Neural crest cell (in vitro differentiated cells): ENCODE measurements at regions not wholly inside any gene's neighbourhood (a gene's known extent, or its start where the extent isn't known, plus 50 kb on each side); places are given as distances from the start of the nearest gene placed in this dataset.

Experiments used
- DNase-seq: peaks from one replicate; pipeline ENCODE4 v3.0.0; 2021; ENCODE audit warnings: low read depth, mixed read lengths, low spot score
- H3K27ac Mint-ChIP-seq: one replicate; pipeline ENCODE4 v1.8.0; 2021; ENCODE audit warnings: mild to moderate bottlenecking, mixed read lengths; ENCODE audit not compliant: unreplicated experiment
- H3K27me3 Mint-ChIP-seq: 2 replicates; pipeline ENCODE4 v1.8.0; 2021; ENCODE audit warnings: low read depth, mild to moderate bottlenecking, mixed read lengths
- H3K36me3 Mint-ChIP-seq: 2 replicates; pipeline ENCODE4 v1.8.0; 2021; ENCODE audit warnings: low read depth, mild to moderate bottlenecking, mixed read lengths
- H3K4me1 Mint-ChIP-seq: 2 replicates; pipeline ENCODE4 v1.8.0; 2021; ENCODE audit warnings: mixed read lengths
- H3K4me3 Mint-ChIP-seq: one replicate; pipeline ENCODE4 v1.8.0; 2021; ENCODE audit warnings: mild to moderate bottlenecking, mixed read lengths
- H3K9me3 Mint-ChIP-seq: 2 replicates; pipeline ENCODE4 v1.8.0; 2021; ENCODE audit warnings: mixed read lengths
- CTCF ChIP-seq: fragments of 200-600 bp; sonication (generic); conservative IDR thresholded peaks from 2 replicates; pipeline ENCODE4 v1.5.0; 2021; ENCODE audit warnings: antibody characterized with exemption, mild to moderate bottlenecking

DNA sequence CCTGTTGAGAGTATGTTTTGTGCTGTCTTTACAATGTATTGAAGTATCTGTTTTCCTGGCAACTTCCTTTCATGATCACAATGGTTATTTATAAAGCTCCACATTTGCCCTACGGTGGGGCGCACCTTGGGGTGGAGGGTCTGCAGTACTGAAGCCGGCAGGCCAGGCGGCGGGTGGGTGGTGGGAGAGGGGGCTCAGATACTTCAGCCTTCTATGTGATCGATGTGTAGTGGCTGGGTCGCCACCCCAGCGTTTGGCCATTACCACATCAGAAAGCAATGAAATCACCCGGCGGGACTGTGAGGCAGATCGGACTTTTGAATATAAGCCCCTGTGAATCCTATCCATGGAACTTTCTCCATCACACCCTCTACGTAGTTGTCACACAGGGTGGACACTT lies 196.6 kb downstream of the FOXL1 start:
- peaks cover 11% of the 10 kb centered on the region for H3K4me1 Mint-ChIP-seq
- no peak overlapping the region for H3K4me3 Mint-ChIP-seq
- H3K27ac Mint-ChIP-seq = no peak overlapping the region
- no peaks in the 10 kb centered on the region for H3K36me3 Mint-ChIP-seq
- peaks cover 4% of the 10 kb centered on the region for H3K9me3 Mint-ChIP-seq
- peaks cover 38% of the 10 kb centered on the region for H3K27me3 Mint-ChIP-seq
- TF ChIP-seq CTCF = no peak
- no peak for DNase-seq

GRCh38 chr16:86775511-86775921 lies 197.2 kb downstream of the FOXL1 start:
- no peak for TF ChIP-seq CTCF
- DNase-seq = no peak
- Mint-ChIP-seq H3K4me1 (peaks cover 11% of the 10 kb centered on the region), H3K4me3 (no peak overlapping the region), H3K27me3 (peaks cover 37% of the 10 kb centered on the region), H3K9me3 (peaks cover 4% of the 10 kb centered on the region), H3K36me3 (no peaks in the 10 kb centered on the region), H3K27ac (peak overlapping the region; percentile 50)

DNA sequence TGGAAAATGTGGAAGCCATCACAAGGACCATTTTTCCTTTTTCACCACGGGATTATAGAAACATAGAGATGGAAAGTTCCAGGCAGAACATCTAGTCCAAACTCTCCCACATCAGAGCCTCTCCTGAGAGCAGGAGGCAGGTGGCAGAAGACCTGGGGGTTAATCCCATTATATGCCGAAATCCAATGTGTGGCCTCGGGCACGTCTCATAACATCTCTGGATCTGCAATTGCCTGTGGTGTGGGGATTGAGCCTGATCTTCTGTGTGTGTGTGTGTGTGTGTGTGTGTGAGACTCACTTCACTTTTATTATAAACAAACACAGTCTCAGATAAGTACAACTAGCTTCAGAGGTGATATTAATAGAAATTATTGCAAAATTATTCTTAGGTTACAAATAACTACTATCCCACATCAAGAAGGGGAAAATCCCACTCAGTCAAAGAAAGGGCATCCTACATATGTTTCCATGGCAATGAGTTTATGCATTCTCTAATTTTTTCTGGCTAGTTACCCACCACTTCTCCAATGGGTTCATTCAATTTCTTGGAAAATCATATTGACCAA lies 199.1 kb downstream of the FOXL1 start:
- no peak for TF ChIP-seq CTCF
- DNase-seq = no peak
- no peaks in the 10 kb centered on the region for H3K9me3 Mint-ChIP-seq
- no peak overlapping the region for H3K27ac Mint-ChIP-seq
- H3K4me3 Mint-ChIP-seq = no peak overlapping the region
- no peaks in the 10 kb centered on the region for H3K36me3 Mint-ChIP-seq
- peaks cover 37% of the 10 kb centered on the region for H3K27me3 Mint-ChIP-seq
- peaks cover 6% of the 10 kb centered on the region for H3K4me1 Mint-ChIP-seq

- Mint-ChIP-seq H3K27me3 (peaks cover 37% of the 10 kb centered on the region), H3K4me1 (no peaks in the 10 kb centered on the region), H3K27ac (no peak overlapping the region), H3K4me3 (no peak overlapping the region), H3K9me3 (no peaks in the 10 kb centered on the region), H3K36me3 (no peaks in the 10 kb centered on the region)
- no peak for DNase-seq
- TF ChIP-seq CTCF = no peak
These were observed 199.9 kb downstream of the FOXL1 start for GRCh38 chr16:86778108-86778745.

DNA sequence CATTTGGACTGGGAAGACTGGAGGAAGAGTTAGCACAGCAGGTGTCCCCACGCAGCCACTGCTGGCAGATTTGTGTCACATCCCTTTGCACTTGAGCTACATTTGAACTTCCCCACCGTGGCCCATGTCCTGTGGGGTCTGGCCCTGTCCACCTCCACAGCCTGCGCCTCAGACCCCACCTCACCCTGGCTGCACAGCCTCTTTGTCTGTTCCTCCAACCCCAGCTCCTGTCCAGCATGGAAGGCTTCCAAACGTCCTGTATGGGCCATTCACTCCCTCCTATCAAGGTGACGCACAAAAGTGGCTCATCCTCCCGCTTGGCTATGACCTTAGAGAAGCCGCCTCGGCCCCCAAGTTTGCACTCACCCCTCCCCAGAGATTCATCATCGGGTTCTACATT lies 200.6 kb downstream of the FOXL1 start:
- peaks cover 37% of the 10 kb centered on the region for H3K27me3 Mint-ChIP-seq
- H3K4me3 Mint-ChIP-seq = no peak overlapping the region
- DNase-seq = no peak
- no peaks in the 10 kb centered on the region for H3K9me3 Mint-ChIP-seq
- no peaks in the 10 kb centered on the region for H3K4me1 Mint-ChIP-seq
- H3K27ac Mint-ChIP-seq = peak overlapping the region; percentile 6
- H3K36me3 Mint-ChIP-seq = no peaks in the 10 kb centered on the region
- TF ChIP-seq CTCF = no peak
